Right atrium auricular region (tissue), 2 donors: ENCODE measurements at regions not wholly inside any gene's neighbourhood (a gene's known extent, or its start where the extent isn't known, plus 50 kb on each side); places are given as distances from the start of the nearest gene placed in this dataset.

ENCODE experiments used
- DNase-seq: peaks from one replicate; pipeline ENCODE4 v3.0.0-alpha.2; 2019; ENCODE audit warnings: low spot score
- H3K27ac ChIP-seq, 2 donors: fragments of 200-600 bp; sonication (generic); 1 replicate in 1 of 2; 2 replicates in 1 of 2; pipeline ENCODE4 v1.5.1; 2016 to 2019
- H3K27me3 ChIP-seq, 2 donors: fragments of 200-600 bp; sonication (generic); one replicate each; pipeline versions ENCODE4 v1.5.1 to v1.6.0; 2017 to 2019
- H3K36me3 ChIP-seq: fragments of 200-600 bp; sonication (generic); one replicate; pipeline ENCODE4 v1.5.1; 2016
- H3K4me1 ChIP-seq, 2 donors: fragments of 200-600 bp; sonication (generic); one replicate each; pipeline versions ENCODE4 v1.5.1 to v1.6.0; 2017 to 2019
- H3K4me3 ChIP-seq, 2 donors: fragments of 200-600 bp; sonication (generic); 1 replicate in 1 of 2; 2 replicates in 1 of 2; pipeline ENCODE4 v1.5.1; 2017 to 2019; ENCODE audit warnings: mild to moderate bottlenecking in 1 of 2, moderate library complexity in 1 of 2
- H3K9me3 ChIP-seq, 2 donors: fragments of 200-600 bp; sonication (generic); one replicate each; pipeline ENCODE4 v1.5.1; 2019
- CTCF ChIP-seq, 2 donors: fragments of 200-600 bp; sonication (generic); IDR thresholded peaks; one replicate each; pipeline ENCODE4 v1.5.1; 2019; ENCODE audit warnings: antibody characterized with exemption in 2 of 2

- H3K9me3 ChIP-seq: no peaks in the 10 kb centered on the region
- H3K36me3 ChIP-seq: no peaks in the 10 kb centered on the region
- H3K27ac ChIP-seq: no peak overlapping the region
These were observed 361.8 kb upstream of the CPEB2 start for GRCh38 chr4:14640476-14640875.

GRCh38 chr4:14641871-14642270, 360.4 kb upstream of the CPEB2 start:
- no peak for TF ChIP-seq CTCF (IDR thresholded peaks at IDR 0.05)

More at GRCh38 chr4:14640476-14640875, 361.8 kb upstream of the CPEB2 start:
- no peak for DNase-seq
- Histone ChIP-seq H3K27me3 (no peaks in the 10 kb centered on the region), H3K4me3 (no peak overlapping the region), H3K4me1 (no peaks in the 10 kb centered on the region)
- no peak for TF ChIP-seq CTCF (IDR thresholded peaks at IDR 0.05)

GRCh38 chr4:14644580-14645282, 357.6 kb upstream of the CPEB2 start:
- H3K4me1 ChIP-seq: no peaks in the 10 kb centered on the region
- H3K27me3 ChIP-seq: no peaks in the 10 kb centered on the region
- H3K27ac ChIP-seq: no peak overlapping the region
- no peaks in the 10 kb centered on the region for H3K9me3 ChIP-seq
- DNase-seq: no peak
- no peak overlapping the region for H3K4me3 ChIP-seq
- H3K36me3 ChIP-seq: no peaks in the 10 kb centered on the region
- no peak for TF ChIP-seq CTCF (IDR thresholded peaks at IDR 0.05)

More at GRCh38 chr4:14641871-14642270, 360.4 kb upstream of the CPEB2 start:
- no peak overlapping the region for H3K4me3 ChIP-seq
- H3K36me3 ChIP-seq: no peaks in the 10 kb centered on the region
- no peaks in the 10 kb centered on the region for H3K4me1 ChIP-seq
- H3K27me3 ChIP-seq: no peaks in the 10 kb centered on the region
- no peak for DNase-seq
- H3K27ac ChIP-seq: no peak overlapping the region
- no peaks in the 10 kb centered on the region for H3K9me3 ChIP-seq

- Histone ChIP-seq H3K4me3 (no peak overlapping the region), H3K27me3 (no peaks in the 10 kb centered on the region), H3K4me1 (no peaks in the 10 kb centered on the region), H3K27ac (no peak overlapping the region), H3K9me3 (no peaks in the 10 kb centered on the region), H3K36me3 (no peaks in the 10 kb centered on the region)
- no peak for TF ChIP-seq CTCF (IDR thresholded peaks at IDR 0.05)
- DNase-seq: no peak
These were observed 355.4 kb upstream of the CPEB2 start for GRCh38 chr4:14646831-14647230.

GRCh38 chr4:14650127-14650526, 352.2 kb upstream of the CPEB2 start:
- TF ChIP-seq CTCF (IDR thresholded peaks at IDR 0.05): no peak
- Histone ChIP-seq H3K4me3 (no peak overlapping the region), H3K27me3 (no peaks in the 10 kb centered on the region), H3K9me3 (no peaks in the 10 kb centered on the region), H3K36me3 (no peaks in the 10 kb centered on the region), H3K4me1 (no peaks in the 10 kb centered on the region), H3K27ac (no peak overlapping the region)
- no peak for DNase-seq

- Histone ChIP-seq H3K9me3 (no peaks in the 10 kb centered on the region), H3K36me3 (no peaks in the 10 kb centered on the region), H3K27ac (no peak overlapping the region), H3K27me3 (no peaks in the 10 kb centered on the region), H3K4me3 (no peak overlapping the region), H3K4me1 (no peaks in the 10 kb centered on the region)
- TF ChIP-seq CTCF (IDR thresholded peaks at IDR 0.05): no peak
- DNase-seq: no peak
These were observed 349.8 kb upstream of the CPEB2 start for GRCh38 chr4:14652522-14652921.
